Neural crest cell (in vitro differentiated cells): ENCODE measurements at regions not wholly inside any gene's neighbourhood (a gene's known extent, or its start where the extent isn't known, plus 50 kb on each side); places are given as distances from the start of the nearest gene placed in this dataset.

Source experiments
- DNase-seq: peaks from one replicate; pipeline ENCODE4 v3.0.0; 2021; ENCODE audit warnings: low read depth, mixed read lengths, low spot score
- H3K27ac Mint-ChIP-seq: one replicate; pipeline ENCODE4 v1.8.0; 2021; ENCODE audit warnings: mild to moderate bottlenecking, mixed read lengths; ENCODE audit not compliant: unreplicated experiment
- H3K27me3 Mint-ChIP-seq: 2 replicates; pipeline ENCODE4 v1.8.0; 2021; ENCODE audit warnings: low read depth, mild to moderate bottlenecking, mixed read lengths
- H3K36me3 Mint-ChIP-seq: 2 replicates; pipeline ENCODE4 v1.8.0; 2021; ENCODE audit warnings: low read depth, mild to moderate bottlenecking, mixed read lengths
- H3K4me1 Mint-ChIP-seq: 2 replicates; pipeline ENCODE4 v1.8.0; 2021; ENCODE audit warnings: mixed read lengths
- H3K4me3 Mint-ChIP-seq: one replicate; pipeline ENCODE4 v1.8.0; 2021; ENCODE audit warnings: mild to moderate bottlenecking, mixed read lengths
- H3K9me3 Mint-ChIP-seq: 2 replicates; pipeline ENCODE4 v1.8.0; 2021; ENCODE audit warnings: mixed read lengths
- CTCF ChIP-seq: fragments of 200-600 bp; sonication (generic); conservative IDR thresholded peaks from 2 replicates; pipeline ENCODE4 v1.5.0; 2021; ENCODE audit warnings: antibody characterized with exemption, mild to moderate bottlenecking

GRCh38 chr21:16742131-16742641 lies 770.7 kb upstream of the CXADR start:
- Mint-ChIP-seq H3K27me3 (no peaks in the 10 kb centered on the region), H3K4me1 (peaks cover 18% of the 10 kb centered on the region), H3K9me3 (no peaks in the 10 kb centered on the region), H3K4me3 (no peak overlapping the region), H3K27ac (no peak overlapping the region), H3K36me3 (no peaks in the 10 kb centered on the region)
- TF ChIP-seq CTCF: no peak
- DNase-seq: no peak

GRCh38 chr21:16742741-16743140 lies 770.1 kb upstream of the CXADR start:
- Mint-ChIP-seq H3K4me3 (no peak overlapping the region), H3K27me3 (no peaks in the 10 kb centered on the region), H3K9me3 (no peaks in the 10 kb centered on the region), H3K4me1 (peaks cover 18% of the 10 kb centered on the region), H3K36me3 (no peaks in the 10 kb centered on the region), H3K27ac (no peak overlapping the region)
- TF ChIP-seq CTCF: no peak
- no peak for DNase-seq

- Mint-ChIP-seq H3K4me3 (no peak overlapping the region), H3K36me3 (no peaks in the 10 kb centered on the region), H3K27ac (no peak overlapping the region), H3K4me1 (peaks cover 18% of the 10 kb centered on the region), H3K27me3 (no peaks in the 10 kb centered on the region), H3K9me3 (no peaks in the 10 kb centered on the region)
- TF ChIP-seq CTCF: no peak
- DNase-seq: no peak
Measured at GRCh38 chr21:16743317-16743716, 769.5 kb upstream of the CXADR start.

- Mint-ChIP-seq H3K27me3 (no peaks in the 10 kb centered on the region), H3K9me3 (peaks cover 1% of the 10 kb centered on the region), H3K4me1 (peaks cover 6% of the 10 kb centered on the region), H3K4me3 (no peak overlapping the region), H3K36me3 (no peaks in the 10 kb centered on the region), H3K27ac (no peak overlapping the region)
- DNase-seq: no peak
- no peak for TF ChIP-seq CTCF
Measured at GRCh38 chr21:16750926-16751325, 761.9 kb upstream of the CXADR start.

GRCh38 chr21:16751695-16752474 lies 761.0 kb upstream of the CXADR start:
- no peak for DNase-seq
- Mint-ChIP-seq H3K27ac (no peak overlapping the region), H3K27me3 (no peaks in the 10 kb centered on the region), H3K4me3 (no peak overlapping the region), H3K36me3 (no peaks in the 10 kb centered on the region), H3K4me1 (peaks cover 6% of the 10 kb centered on the region), H3K9me3 (peaks cover 5% of the 10 kb centered on the region)
- no peak for TF ChIP-seq CTCF
